GM10266 (cell line): ENCODE measurements at regions not wholly inside any gene's neighbourhood (a gene's known extent, or its start where the extent isn't known, plus 50 kb on each side); places are given as distances from the start of the nearest gene placed in this dataset.

Experiments used
- DNase-seq: peaks from one replicate; pipeline ENCODE4 v3.0.0; 2012; ENCODE audit errors: extremely low spot score
- TF ChIP-seq, protein P1 (sequence below): IDR thresholded peaks from 2 replicates; pipeline ENCODE4 v1.5.1; 2012; ENCODE audit warnings: mild to moderate bottlenecking, low read depth; ENCODE audit not compliant: control insufficient read depth, insufficient read depth; ENCODE audit errors: missing control alignments

GRCh38 chr12:74945771-74946198, 263.9 kb downstream of the KCNC2 start:
- TF ChIP-seq, protein P1, sequence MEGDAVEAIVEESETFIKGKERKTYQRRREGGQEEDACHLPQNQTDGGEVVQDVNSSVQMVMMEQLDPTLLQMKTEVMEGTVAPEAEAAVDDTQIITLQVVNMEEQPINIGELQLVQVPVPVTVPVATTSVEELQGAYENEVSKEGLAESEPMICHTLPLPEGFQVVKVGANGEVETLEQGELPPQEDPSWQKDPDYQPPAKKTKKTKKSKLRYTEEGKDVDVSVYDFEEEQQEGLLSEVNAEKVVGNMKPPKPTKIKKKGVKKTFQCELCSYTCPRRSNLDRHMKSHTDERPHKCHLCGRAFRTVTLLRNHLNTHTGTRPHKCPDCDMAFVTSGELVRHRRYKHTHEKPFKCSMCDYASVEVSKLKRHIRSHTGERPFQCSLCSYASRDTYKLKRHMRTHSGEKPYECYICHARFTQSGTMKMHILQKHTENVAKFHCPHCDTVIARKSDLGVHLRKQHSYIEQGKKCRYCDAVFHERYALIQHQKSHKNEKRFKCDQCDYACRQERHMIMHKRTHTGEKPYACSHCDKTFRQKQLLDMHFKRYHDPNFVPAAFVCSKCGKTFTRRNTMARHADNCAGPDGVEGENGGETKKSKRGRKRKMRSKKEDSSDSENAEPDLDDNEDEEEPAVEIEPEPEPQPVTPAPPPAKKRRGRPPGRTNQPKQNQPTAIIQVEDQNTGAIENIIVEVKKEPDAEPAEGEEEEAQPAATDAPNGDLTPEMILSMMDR: no peak
- no peak for DNase-seq

- DNase-seq: no peak
- TF ChIP-seq, protein P1: no peak
Measured at GRCh38 chr12:74953697-74954096, 255.9 kb downstream of the KCNC2 start.

- no peak for DNase-seq
- TF ChIP-seq, protein P1: no peak
Measured at GRCh38 chr12:74957231-74957630, 252.4 kb downstream of the KCNC2 start.

DNA sequence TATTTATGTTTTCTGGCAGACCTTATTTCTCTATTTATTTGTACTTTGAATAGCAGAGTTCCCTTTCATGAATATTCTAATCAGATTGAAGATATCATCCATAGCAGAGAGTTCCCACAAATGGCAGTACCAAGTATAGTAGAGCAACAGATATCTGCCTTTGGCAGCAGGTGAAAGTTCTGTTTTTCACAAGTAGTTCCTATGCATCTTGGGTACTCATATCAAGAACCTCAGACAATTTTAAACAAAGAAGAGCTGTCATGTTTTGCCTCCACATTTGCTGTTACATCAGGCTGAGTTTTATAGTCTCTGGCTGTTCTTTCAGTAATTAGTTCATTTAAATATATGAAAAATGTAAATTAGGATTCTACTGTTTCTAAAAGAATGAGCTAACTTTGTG, 252.0 kb downstream of the KCNC2 start:
- TF ChIP-seq, protein P1: no peak
- DNase-seq: no peak

DNA sequence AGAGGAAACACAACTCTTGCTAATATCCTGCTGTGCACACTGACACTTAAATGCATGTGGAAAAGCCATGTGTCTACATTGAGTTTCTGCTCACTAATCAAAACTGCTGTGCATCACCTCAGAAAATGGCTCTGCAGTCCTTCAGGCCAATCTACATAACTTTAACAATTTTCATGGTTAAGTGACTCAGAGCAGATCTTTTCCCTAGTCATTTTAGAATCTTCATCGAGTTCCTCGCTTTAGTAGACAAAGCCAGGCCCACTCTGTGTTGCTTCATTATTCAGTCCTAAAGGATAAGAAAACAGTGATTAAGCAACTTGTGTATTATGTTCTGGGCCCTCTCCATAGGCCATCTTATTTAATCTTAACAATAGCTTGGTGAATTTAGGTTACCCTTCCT, 250.0 kb downstream of the KCNC2 start:
- DNase-seq: no peak
- TF ChIP-seq, protein P1: no peak

GRCh38 chr12:74963304-74963703, 246.3 kb downstream of the KCNC2 start:
- TF ChIP-seq, protein P1: no peak
- no peak for DNase-seq

DNA sequence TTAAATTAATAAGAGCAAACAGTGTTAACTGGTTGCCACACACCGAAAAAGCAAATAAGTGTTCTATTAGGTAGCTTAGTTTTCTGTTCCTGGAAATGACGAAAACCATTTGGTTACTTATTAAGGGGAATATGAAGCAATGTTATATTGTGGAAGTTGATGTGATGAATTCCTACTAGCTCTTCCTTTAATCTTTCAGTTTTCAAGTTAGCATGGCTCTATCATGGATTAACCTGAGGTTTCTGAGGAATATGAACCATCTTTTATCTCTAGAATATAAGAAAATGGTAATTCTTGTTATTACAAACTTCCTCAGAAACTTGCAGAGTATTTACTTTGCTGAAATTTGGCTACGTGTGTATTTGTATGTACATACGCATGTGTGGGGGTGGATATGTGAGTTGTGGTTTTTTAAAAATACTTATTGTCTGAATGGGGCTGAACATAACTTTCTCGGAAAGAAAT, 245.7 kb downstream of the KCNC2 start:
- TF ChIP-seq, protein P1: no peak
- no peak for DNase-seq
